Cardiac muscle cell (in vitro differentiated cells and primary cell): ENCODE measurements at regions not wholly inside any gene's neighbourhood (a gene's known extent, or its start where the extent isn't known, plus 50 kb on each side); places are given as distances from the start of the nearest gene placed in this dataset.

ENCODE experiments used
- DNase-seq, 2 donors: peaks; one replicate each; pipeline versions ENCODE4 v3.0.0 to v3.0.0-alpha.2; 2010 to 2017; ENCODE audit warnings: low read depth in 1 of 2, low spot score in 1 of 2
- H3K27ac ChIP-seq: fragments of 200-600 bp; sonication (generic); 2 replicates; pipeline ENCODE4 v1.5.1; 2016
- H3K27me3 ChIP-seq: fragments of 200-600 bp; sonication (generic); 2 replicates; pipeline ENCODE4 v1.6.0; 2016; ENCODE audit warnings: control low read depth
- H3K36me3 ChIP-seq: fragments of 200-600 bp; sonication (generic); 2 replicates; pipeline ENCODE4 v1.5.1; 2016; ENCODE audit warnings: control low read depth
- H3K4me1 ChIP-seq: fragments of 200-600 bp; sonication (generic); 2 replicates; pipeline ENCODE4 v1.8.1; 2017; ENCODE audit warnings: low read depth, mild to moderate bottlenecking, mixed run types
- H3K4me3 ChIP-seq: fragments of 200-600 bp; sonication (generic); 2 replicates; pipeline ENCODE4 v1.5.1; 2016; ENCODE audit warnings: mild to moderate bottlenecking
- H3K9me3 ChIP-seq: fragments of 200-600 bp; sonication (generic); 2 replicates; pipeline ENCODE4 v1.5.1; 2017; ENCODE audit warnings: low read depth, mild to moderate bottlenecking, control low read depth
- TF ChIP-seq, protein P1 (sequence below): IDR thresholded peaks from 2 replicates; pipeline ENCODE4 v1.5.1; 2012; ENCODE audit warnings: low read depth, mild to moderate bottlenecking, low read length

DNA sequence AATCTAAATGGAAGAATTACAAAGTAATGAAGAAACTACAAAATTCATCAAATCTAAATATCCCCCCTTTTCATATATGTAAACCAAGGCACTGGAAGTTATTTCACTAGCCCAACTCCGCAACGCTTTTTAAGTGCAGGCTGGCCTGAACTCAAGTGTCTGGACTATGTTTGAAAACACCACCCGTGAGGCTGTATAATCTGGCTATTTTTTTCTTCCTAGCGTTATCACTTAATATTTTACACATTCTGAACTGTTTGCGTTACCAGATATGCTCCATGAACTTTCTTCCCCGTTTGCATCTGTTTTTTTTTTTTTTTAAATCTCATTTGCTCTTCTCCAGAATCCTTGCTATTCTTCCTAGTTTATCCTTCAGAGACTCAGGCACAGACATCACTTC, 619.5 kb upstream of the CBLB start:
- Histone ChIP-seq H3K27ac (no peak overlapping the region), H3K36me3 (no peaks in the 10 kb centered on the region), H3K4me3 (no peak overlapping the region), H3K9me3 (no peaks in the 10 kb centered on the region), H3K27me3 (no peaks in the 10 kb centered on the region), H3K4me1 (no peaks in the 10 kb centered on the region)
- TF ChIP-seq, protein P1, sequence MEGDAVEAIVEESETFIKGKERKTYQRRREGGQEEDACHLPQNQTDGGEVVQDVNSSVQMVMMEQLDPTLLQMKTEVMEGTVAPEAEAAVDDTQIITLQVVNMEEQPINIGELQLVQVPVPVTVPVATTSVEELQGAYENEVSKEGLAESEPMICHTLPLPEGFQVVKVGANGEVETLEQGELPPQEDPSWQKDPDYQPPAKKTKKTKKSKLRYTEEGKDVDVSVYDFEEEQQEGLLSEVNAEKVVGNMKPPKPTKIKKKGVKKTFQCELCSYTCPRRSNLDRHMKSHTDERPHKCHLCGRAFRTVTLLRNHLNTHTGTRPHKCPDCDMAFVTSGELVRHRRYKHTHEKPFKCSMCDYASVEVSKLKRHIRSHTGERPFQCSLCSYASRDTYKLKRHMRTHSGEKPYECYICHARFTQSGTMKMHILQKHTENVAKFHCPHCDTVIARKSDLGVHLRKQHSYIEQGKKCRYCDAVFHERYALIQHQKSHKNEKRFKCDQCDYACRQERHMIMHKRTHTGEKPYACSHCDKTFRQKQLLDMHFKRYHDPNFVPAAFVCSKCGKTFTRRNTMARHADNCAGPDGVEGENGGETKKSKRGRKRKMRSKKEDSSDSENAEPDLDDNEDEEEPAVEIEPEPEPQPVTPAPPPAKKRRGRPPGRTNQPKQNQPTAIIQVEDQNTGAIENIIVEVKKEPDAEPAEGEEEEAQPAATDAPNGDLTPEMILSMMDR, result no peak
- DNase-seq, result no peak

DNA sequence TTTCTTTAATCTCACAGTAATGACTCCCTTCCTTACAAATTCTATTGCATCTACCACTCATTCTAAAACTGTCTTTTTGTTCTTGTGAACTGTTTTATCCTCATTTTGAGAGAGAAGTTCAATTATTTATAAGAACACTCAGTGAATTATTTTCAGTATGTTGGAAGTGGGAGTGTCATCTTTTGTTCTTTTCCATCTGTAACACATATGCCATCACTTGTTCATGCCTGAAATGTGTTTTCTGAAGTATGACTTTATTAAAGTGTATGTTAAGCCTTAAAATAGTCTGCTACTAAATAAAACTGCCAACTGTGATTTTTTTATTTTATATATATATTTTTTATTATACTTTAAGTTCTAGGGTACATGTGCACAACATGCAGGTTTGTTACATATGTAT, 623.0 kb upstream of the CBLB start:
- DNase-seq, result no peak
- H3K4me3 ChIP-seq, result no peak overlapping the region
- no peak overlapping the region for H3K27ac ChIP-seq
- H3K9me3 ChIP-seq, result no peaks in the 10 kb centered on the region
- no peaks in the 10 kb centered on the region for H3K36me3 ChIP-seq
- no peaks in the 10 kb centered on the region for H3K27me3 ChIP-seq
- H3K4me1 ChIP-seq, result no peaks in the 10 kb centered on the region
- TF ChIP-seq, protein P1, result no peak

DNA sequence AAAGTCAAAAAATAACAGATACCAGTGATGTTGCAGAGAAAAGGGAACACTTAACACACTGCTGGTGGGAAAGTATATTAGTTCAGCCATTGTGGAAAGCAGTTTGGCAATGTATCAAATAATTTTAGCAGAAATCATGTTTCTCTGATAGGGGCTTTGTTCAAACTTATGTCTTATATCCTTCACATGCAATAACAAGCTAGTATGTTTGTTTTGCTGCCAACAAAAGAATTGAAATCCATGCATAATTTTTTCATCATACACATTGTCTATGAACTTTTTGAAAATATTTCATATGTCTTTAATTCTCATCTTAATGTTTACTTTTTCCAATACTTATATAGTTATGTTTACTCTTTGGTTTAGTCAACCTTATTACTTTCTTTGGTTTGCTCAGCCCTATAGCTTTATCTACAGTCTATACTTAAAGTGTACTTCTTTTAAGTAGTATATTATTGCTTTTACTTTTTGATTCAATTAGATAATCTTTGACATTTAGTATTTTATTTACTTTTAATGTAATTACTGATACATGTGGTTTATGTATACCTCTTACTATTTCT, 639.6 kb upstream of the CBLB start:
- no peak for DNase-seq
- no peaks in the 10 kb centered on the region for H3K36me3 ChIP-seq
- H3K27me3 ChIP-seq, result no peaks in the 10 kb centered on the region
- no peaks in the 10 kb centered on the region for H3K4me1 ChIP-seq
- H3K27ac ChIP-seq, result no peak overlapping the region
- no peak overlapping the region for H3K4me3 ChIP-seq
- TF ChIP-seq, protein P1, result no peak
- H3K9me3 ChIP-seq, result no peaks in the 10 kb centered on the region

DNA sequence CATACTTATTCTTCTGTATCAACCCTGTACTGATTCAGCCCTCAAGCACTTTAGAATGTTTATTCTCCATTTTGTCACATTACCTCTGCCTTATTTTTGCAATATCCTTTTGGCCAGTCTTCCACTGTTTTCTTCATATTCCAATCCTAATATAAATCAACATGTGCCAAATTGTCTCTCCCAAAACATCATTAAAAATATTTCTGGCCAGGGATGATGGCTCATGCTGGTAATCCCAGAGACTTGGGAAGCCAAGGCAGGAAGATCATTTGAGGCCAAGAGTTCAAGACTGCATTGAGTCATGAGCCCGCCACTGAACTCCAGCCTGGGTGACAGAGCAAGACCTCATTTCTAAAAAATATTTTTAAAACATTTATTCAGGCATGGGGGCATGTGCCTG, 641.4 kb upstream of the CBLB start:
- no peaks in the 10 kb centered on the region for H3K27me3 ChIP-seq
- no peaks in the 10 kb centered on the region for H3K9me3 ChIP-seq
- TF ChIP-seq, protein P1, result no peak
- no peaks in the 10 kb centered on the region for H3K4me1 ChIP-seq
- no peaks in the 10 kb centered on the region for H3K36me3 ChIP-seq
- H3K27ac ChIP-seq, result no peak overlapping the region
- no peak for DNase-seq
- no peak overlapping the region for H3K4me3 ChIP-seq

DNA sequence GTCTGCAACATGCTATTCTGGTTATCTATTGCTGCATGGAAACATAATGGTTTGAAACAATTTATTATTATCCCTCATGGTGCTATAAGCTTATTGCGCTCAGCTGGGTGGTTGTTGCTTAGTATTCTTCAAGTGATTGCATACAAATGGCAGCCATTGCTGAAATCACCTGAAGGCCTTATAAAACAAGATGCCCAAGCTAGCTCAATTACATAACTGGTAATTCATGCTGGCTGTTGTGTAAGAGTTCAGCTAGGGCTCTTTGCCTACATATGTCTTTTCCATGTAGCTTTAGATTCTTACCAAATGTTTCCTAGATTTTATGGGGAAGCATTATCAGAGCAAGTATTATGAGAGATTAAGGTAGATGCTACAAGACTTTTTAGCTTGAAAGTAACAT, 644.0 kb upstream of the CBLB start:
- no peaks in the 10 kb centered on the region for H3K36me3 ChIP-seq
- no peak overlapping the region for H3K4me3 ChIP-seq
- H3K9me3 ChIP-seq, result no peaks in the 10 kb centered on the region
- H3K27me3 ChIP-seq, result no peaks in the 10 kb centered on the region
- TF ChIP-seq, protein P1, result no peak
- no peak for DNase-seq
- H3K27ac ChIP-seq, result no peak overlapping the region
- no peaks in the 10 kb centered on the region for H3K4me1 ChIP-seq

DNA sequence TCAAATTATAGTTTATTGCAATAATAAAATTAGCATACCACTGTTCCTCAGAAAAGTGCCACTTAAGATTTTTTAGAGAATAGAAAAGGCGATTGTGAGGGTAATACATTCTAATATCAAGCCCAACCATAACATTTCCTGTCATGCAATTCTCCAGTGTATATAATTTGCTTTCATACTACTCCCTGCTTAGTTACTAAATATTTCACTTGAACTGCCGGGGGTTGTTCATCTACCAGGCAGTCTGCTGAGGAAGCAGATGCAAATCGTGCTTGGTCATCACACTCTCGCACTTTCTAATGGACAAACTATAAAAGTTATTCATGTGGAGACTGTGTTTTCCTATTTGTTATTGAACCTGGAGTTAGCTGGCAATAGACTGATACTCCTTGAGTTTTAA, 645.6 kb upstream of the CBLB start:
- no peaks in the 10 kb centered on the region for H3K4me1 ChIP-seq
- H3K36me3 ChIP-seq, result no peaks in the 10 kb centered on the region
- no peaks in the 10 kb centered on the region for H3K9me3 ChIP-seq
- DNase-seq, result no peak
- H3K27ac ChIP-seq, result no peak overlapping the region
- TF ChIP-seq, protein P1, result no peak
- H3K27me3 ChIP-seq, result no peaks in the 10 kb centered on the region
- H3K4me3 ChIP-seq, result no peak overlapping the region
